22Rv1 (cell line): ENCODE measurements at regions not wholly inside any gene's neighbourhood (a gene's known extent, or its start where the extent isn't known, plus 50 kb on each side); places are given as distances from the start of the nearest gene placed in this dataset.

Experiments used
- H3K27ac ChIP-seq: fragments of 450-650 bp; 2 replicates; pipeline ENCODE4 v1.5.1; 2017
- ZFX ChIP-seq: fragments of 450-650 bp; IDR thresholded peaks from 2 replicates; pipeline ENCODE4 v1.6.1; 2017; ENCODE audit warnings: antibody characterized with exemption, borderline replicate concordance
- TF ChIP-seq, protein P1 (sequence below): fragments of 450-650 bp; IDR thresholded peaks from 2 replicates; pipeline ENCODE4 v1.5.1; 2017; ENCODE audit warnings: mild to moderate bottlenecking

DNA sequence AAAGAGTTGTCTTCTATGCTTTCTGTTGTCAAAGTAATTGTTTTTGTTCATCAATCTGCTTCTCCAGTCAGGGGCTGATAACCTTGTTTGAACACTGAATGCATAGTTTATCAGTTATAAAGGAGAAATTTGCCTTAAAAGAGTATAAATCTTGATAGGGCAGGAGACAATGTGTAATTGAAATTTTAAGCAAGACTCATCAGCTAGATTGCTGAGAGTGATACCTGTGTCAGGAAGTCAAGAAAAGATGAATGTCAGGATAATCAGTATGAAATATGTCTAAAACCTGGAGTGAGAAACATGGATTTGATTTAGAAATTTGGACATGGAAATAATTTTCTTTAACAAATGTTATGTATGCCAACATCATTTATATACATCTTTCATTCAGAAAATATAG, 1258.1 kb downstream of the EFNA5 start:
- no peak overlapping the region for H3K27ac ChIP-seq
- TF ChIP-seq ZFX: no peak
- TF ChIP-seq, protein P1, sequence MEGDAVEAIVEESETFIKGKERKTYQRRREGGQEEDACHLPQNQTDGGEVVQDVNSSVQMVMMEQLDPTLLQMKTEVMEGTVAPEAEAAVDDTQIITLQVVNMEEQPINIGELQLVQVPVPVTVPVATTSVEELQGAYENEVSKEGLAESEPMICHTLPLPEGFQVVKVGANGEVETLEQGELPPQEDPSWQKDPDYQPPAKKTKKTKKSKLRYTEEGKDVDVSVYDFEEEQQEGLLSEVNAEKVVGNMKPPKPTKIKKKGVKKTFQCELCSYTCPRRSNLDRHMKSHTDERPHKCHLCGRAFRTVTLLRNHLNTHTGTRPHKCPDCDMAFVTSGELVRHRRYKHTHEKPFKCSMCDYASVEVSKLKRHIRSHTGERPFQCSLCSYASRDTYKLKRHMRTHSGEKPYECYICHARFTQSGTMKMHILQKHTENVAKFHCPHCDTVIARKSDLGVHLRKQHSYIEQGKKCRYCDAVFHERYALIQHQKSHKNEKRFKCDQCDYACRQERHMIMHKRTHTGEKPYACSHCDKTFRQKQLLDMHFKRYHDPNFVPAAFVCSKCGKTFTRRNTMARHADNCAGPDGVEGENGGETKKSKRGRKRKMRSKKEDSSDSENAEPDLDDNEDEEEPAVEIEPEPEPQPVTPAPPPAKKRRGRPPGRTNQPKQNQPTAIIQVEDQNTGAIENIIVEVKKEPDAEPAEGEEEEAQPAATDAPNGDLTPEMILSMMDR: no peak

DNA sequence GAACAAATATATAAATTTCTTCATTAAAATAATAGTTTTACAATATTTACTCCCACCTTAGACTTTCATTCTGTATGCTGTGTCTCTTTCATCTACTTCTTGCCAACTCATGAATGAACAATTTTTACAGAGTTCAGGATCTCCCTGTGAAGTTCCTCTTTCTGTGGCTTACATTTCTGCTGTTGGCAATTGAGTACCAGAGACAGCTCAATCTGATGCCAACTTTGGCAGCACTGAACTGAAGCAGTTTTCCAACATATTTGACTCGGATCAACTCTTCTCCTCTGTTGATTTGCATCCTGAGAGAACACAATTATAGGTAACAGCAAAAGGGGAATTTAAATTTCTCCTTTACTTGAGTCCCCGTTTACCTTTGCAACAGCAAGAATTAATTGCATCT, 1262.2 kb downstream of the EFNA5 start:
- H3K27ac ChIP-seq: no peak overlapping the region
- TF ChIP-seq ZFX: no peak
- TF ChIP-seq, protein P1: no peak

DNA sequence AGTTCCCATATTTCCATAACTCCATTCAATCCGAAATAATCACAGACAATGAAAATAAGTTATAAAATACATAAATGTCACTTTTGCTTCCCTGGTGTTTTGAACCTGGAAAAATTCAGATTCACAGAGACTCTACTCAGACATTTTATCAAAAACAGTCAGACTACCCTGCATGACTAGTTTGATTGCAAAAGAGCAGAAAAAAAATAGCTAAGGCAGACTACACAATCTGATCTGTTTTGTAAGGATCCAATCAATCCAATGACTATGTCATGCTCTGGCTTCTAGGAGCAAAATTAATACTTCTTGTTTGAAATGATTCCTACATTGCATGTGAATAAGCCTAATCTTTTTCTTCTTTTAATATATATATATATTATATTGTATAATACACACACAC, 1262.6 kb downstream of the EFNA5 start:
- no peak for TF ChIP-seq ZFX
- TF ChIP-seq, protein P1: no peak
- no peak overlapping the region for H3K27ac ChIP-seq

DNA sequence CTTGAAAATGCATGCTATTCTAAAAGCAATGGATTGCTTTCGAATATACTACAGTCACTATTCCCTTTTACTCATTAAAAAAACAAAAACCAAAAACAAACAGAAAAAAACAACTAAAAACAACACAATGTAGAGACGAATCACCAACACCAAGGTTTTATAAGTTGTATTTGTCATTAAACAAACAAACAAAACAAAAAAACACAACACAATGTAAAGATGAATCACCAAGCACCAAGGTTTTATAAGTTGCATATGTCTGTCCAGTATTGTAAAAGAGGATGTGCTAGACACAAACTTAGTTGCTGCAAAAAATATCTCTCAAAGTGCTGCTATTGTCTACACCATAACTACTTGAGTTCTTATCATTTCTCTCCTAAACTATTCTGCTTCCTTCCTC, 1269.2 kb downstream of the EFNA5 start:
- no peak for TF ChIP-seq ZFX
- TF ChIP-seq, protein P1: no peak
- H3K27ac ChIP-seq: no peak overlapping the region

DNA sequence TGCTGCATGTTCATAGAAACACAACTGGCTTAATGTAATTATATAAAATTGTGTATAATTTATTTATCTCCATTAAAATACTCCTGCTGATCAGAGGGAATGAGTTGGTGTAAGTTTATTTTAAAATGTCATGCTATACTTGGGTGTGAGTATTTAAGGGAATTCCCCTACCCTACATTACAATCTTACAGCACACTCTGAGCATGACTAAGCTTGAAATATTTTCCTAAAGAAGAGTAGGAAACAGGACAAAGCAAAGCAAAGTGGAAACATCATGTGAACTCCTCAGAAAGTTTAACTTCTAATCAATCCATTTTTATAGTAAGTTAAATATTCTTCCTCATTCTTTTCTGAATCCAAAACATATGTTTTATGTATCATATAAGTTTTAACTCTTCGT, 1271.3 kb downstream of the EFNA5 start:
- H3K27ac ChIP-seq: no peak overlapping the region
- TF ChIP-seq, protein P1: no peak
- TF ChIP-seq ZFX: no peak

- no peak overlapping the region for H3K27ac ChIP-seq
- no peak for TF ChIP-seq ZFX
- TF ChIP-seq, protein P1: no peak
These were observed 1273.0 kb downstream of the EFNA5 start for GRCh38 chr5:106397700-106398099.

DNA sequence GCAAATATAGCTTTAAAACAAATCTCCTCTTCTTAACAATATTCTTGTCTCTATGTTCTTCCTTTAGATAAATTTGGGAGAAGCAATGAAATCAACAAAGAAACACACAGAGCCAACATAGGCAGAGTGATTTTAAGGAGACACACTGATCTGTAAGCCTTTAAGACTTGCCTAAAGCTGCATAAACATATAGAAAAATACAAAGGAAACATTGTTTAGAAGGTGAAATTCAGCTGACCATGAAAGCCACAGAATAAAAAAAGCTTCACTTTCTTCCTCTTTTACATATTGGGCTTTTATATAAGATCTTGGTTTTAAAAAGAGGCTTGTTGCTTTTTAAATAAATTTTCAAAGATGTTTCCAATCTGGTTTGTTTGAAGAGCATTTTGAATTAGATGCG, 1277.5 kb downstream of the EFNA5 start:
- H3K27ac ChIP-seq: no peak overlapping the region
- TF ChIP-seq, protein P1: no peak
- TF ChIP-seq ZFX: no peak
